Left lobe of liver (tissue), 2 donors: ENCODE measurements at regions not wholly inside any gene's neighbourhood (a gene's known extent, or its start where the extent isn't known, plus 50 kb on each side); places are given as distances from the start of the nearest gene placed in this dataset.
A peak's percentile ranks its signal among the peaks of the same experiment; 100 is the strongest.
"Not testable (repeated sequence)": the region's sequence is repeated elsewhere in the genome, so short reads cannot be mapped to it uniquely, and the experiment has no call there.

Experiments used
- ATAC-seq: fragments of 200-7000 bp; cut with Tn5 transposase; one replicate; pipeline ENCODE4 v1.9.1; 2020; ENCODE audit warnings: mild to moderate bottlenecking, moderate library complexity
- DNase-seq: peaks from one replicate; pipeline ENCODE4 v3.0.0-alpha.2; 2020; ENCODE audit warnings: low spot score
- donor health status: DM: no; HTN: no; CAD: no; lungs with moderate emphysema.
- donor health status: DM: no; HTN: yes; CAD: no.

- not testable (repeated sequence) for DNase-seq, ATAC-seq
Measured at GRCh38 chr5:176048671-176049070, 80.6 kb upstream of the THOC3 start.

- not testable (repeated sequence) for DNase-seq
- ATAC-seq: peak; percentile 43
Measured at GRCh38 chr5:176060472-176061268, 92.6 kb upstream of the THOC3 start.

GRCh38 chr5:176061269-176061622, 93.1 kb upstream of the THOC3 start:
- not testable (repeated sequence) for ATAC-seq, DNase-seq

- ATAC-seq: not testable (repeated sequence)
Measured at GRCh38 chr5:176061660-176062059, 93.5 kb upstream of the THOC3 start.

GRCh38 chr5:176066262-176066945, 98.3 kb upstream of the THOC3 start:
- DNase-seq, ATAC-seq: not testable (repeated sequence)

More at GRCh38 chr5:176061660-176062059, 93.5 kb upstream of the THOC3 start:
- not testable (repeated sequence) for DNase-seq

GRCh38 chr5:176067162-176067561, 99.0 kb upstream of the THOC3 start:
- not testable (repeated sequence) for DNase-seq, ATAC-seq

- DNase-seq, ATAC-seq: not testable (repeated sequence)
Measured at GRCh38 chr5:176067948-176068347, 99.8 kb upstream of the THOC3 start.

- not testable (repeated sequence) for ATAC-seq
Measured at GRCh38 chr5:176073996-176074571, 106.0 kb upstream of the THOC3 start.

GRCh38 chr5:176083717-176084116, 115.6 kb upstream of the THOC3 start:
- DNase-seq: not testable (repeated sequence)

More at GRCh38 chr5:176073996-176074571, 106.0 kb upstream of the THOC3 start:
- DNase-seq: not testable (repeated sequence)

GRCh38 chr5:176103083-176103482, 135.0 kb upstream of the THOC3 start:
- ATAC-seq, DNase-seq: not testable (repeated sequence)

More at GRCh38 chr5:176083717-176084116, 115.6 kb upstream of the THOC3 start:
- not testable (repeated sequence) for ATAC-seq

- DNase-seq, ATAC-seq: not testable (repeated sequence)
Measured at GRCh38 chr5:176112888-176113287, 125.3 kb upstream of the SIMC1 start.

GRCh38 chr5:176113673-176114335, 124.4 kb upstream of the SIMC1 start:
- not testable (repeated sequence) for DNase-seq, ATAC-seq

- ATAC-seq: not testable (repeated sequence)
Measured at GRCh38 chr5:176114825-176115224, 123.4 kb upstream of the SIMC1 start.

GRCh38 chr5:176117699-176118238, 120.5 kb upstream of the SIMC1 start:
- not testable (repeated sequence) for ATAC-seq, DNase-seq

More at GRCh38 chr5:176114825-176115224, 123.4 kb upstream of the SIMC1 start:
- DNase-seq: not testable (repeated sequence)

GRCh38 chr5:176122361-176122760, 115.9 kb upstream of the SIMC1 start:
- DNase-seq, ATAC-seq: not testable (repeated sequence)

- not testable (repeated sequence) for DNase-seq, ATAC-seq
Measured at GRCh38 chr5:176124120-176124519, 114.1 kb upstream of the SIMC1 start.

GRCh38 chr5:176131771-176132170, 106.5 kb upstream of the SIMC1 start:
- DNase-seq (no peak), ATAC-seq (no peak)

- ATAC-seq (no peak), DNase-seq (no peak)
Measured at GRCh38 chr5:176132471-176133288, 105.5 kb upstream of the SIMC1 start.

GRCh38 chr5:176133289-176133870, 104.8 kb upstream of the SIMC1 start:
- ATAC-seq (no peak), DNase-seq (no peak)
